Stomach (tissue), 4 donors: ENCODE measurements at regions not wholly inside any gene's neighbourhood (a gene's known extent, or its start where the extent isn't known, plus 50 kb on each side); places are given as distances from the start of the nearest gene placed in this dataset.

Experiments
- CTCF ChIP-seq, 7 experiments: fragments of 450-650 bp in 4 of 7; fragments of 200-600 bp in 3 of 7; sonication (generic) in 3 of 7; IDR thresholded peaks; one replicate each; pipeline ENCODE4 v1.5.1; 2016 to 2019; ENCODE audit warnings: antibody characterized with exemption in 7 of 7, control low read depth in 2 of 7, mild to moderate bottlenecking in 1 of 7
- POLR2A ChIP-seq, 4 donors: fragments of 450-650 bp; IDR thresholded peaks; one replicate each; pipeline ENCODE4 v1.6.1; 2016; ENCODE audit warnings: antibody characterized with exemption in 4 of 4, control low read depth in 2 of 4, mild to moderate bottlenecking in 1 of 4, moderate library complexity in 1 of 4
- POLR2AphosphoS5 ChIP-seq, 3 donors: sonication (generic); formaldehyde crosslinking; IDR thresholded peaks; one replicate each; pipeline ENCODE4 v1.6.1; 2016; ENCODE audit warnings: antibody characterized with exemption in 3 of 3

- no peak for TF ChIP-seq CTCF (IDR thresholded peaks at IDR 0.05)
- TF ChIP-seq POLR2A (IDR thresholded peaks at IDR 0.05) = no peak
- TF ChIP-seq POLR2AphosphoS5 (IDR thresholded peaks at IDR 0.05) = no peak
Measured at GRCh38 chr2:234339011-234339410, 157.9 kb downstream of the ARL4C start.
